Inferior parietal cortex (tissue), 1 donor: ENCODE measurements at regions not wholly inside any gene's neighbourhood (a gene's known extent, or its start where the extent isn't known, plus 50 kb on each side); places are given as distances from the start of the nearest gene placed in this dataset.

ENCODE experiments used
- DNase-seq: peaks from one replicate; pipeline ENCODE4 v3.0.0-alpha.2; 2016; ENCODE audit errors: extremely low spot score

DNA sequence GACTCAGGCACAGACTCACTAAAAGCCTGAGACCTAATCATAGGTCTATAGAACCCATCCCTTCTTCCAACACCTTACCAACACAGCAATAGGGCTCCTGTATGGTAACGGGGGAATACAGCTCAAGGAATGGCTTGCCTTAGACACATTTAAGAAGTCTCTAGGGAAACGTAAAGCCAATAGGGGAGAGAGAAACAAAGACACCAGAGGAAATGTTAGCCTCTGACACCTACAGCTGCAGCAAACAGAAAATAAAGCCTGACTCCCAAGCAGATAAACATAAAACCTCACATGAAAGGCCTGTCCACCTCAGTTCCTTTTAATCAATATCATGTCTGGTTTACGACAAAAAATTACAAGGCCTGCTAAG is 51.1 kb upstream of the NCOA1 start:
- DNase-seq, result no peak

DNA sequence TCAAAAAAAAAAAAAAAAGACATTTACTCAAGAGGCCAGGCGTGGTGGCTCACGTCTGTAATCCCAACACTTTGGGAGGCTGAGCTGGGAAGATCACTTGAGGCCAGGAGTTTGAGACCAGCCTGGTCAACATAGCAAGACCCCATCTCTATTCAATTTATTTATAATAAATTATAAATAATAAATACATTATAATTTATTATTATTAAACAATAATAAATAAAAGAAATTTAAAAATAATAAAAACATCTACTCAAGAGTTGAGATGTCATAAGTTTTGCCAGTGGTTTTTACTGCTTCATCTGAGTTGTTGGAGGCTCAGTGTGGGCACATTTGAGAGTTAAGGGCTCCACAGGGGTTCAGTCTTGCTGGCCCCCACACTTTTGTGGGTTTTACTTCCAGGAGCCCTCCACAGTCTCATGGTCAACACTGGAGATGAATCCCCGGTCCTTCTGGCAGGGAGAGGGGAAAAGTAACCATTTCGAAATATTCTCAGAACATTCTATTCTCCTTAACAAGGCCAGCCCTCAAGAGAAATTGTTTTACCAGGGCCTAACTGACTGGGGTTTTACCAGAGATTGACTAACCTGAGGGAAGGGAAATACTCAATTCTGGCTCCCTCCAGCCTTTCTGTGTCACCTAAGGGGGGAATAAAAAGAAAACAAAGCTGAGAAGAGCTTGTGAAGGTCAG is 51.6 kb upstream of the NCOA1 start:
- no peak for DNase-seq

DNA sequence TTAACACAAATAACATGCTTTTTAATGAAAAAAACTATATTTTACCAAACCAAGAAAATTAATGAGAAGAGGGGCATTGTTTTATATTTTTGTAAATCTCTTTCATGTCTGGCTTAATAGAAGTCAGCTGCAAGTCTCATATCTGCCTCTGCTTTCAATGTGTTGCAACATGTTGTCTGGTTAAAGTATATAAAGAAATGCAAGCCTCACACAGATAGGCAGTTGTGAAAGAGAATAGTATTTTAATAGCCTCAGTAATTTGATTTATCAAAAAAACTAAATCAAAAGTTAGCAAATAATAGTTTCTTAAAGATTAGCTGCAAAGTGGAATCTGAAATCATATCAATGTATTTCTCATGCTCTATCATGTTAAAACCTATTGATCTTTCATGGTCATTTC is 52.9 kb upstream of the NCOA1 start:
- DNase-seq, result no peak

- DNase-seq, result peak; percentile 77
Observed at GRCh38 chr2:24435391-24436316, 55.4 kb upstream of the NCOA1 start.

GRCh38 chr2:24434541-24434940 is 56.5 kb upstream of the NCOA1 start:
- no peak for DNase-seq

- DNase-seq, result no peak
Observed at GRCh38 chr2:24432735-24433134, 58.3 kb upstream of the NCOA1 start.

GRCh38 chr2:24432121-24432520 is 58.9 kb upstream of the NCOA1 start:
- no peak for DNase-seq

DNA sequence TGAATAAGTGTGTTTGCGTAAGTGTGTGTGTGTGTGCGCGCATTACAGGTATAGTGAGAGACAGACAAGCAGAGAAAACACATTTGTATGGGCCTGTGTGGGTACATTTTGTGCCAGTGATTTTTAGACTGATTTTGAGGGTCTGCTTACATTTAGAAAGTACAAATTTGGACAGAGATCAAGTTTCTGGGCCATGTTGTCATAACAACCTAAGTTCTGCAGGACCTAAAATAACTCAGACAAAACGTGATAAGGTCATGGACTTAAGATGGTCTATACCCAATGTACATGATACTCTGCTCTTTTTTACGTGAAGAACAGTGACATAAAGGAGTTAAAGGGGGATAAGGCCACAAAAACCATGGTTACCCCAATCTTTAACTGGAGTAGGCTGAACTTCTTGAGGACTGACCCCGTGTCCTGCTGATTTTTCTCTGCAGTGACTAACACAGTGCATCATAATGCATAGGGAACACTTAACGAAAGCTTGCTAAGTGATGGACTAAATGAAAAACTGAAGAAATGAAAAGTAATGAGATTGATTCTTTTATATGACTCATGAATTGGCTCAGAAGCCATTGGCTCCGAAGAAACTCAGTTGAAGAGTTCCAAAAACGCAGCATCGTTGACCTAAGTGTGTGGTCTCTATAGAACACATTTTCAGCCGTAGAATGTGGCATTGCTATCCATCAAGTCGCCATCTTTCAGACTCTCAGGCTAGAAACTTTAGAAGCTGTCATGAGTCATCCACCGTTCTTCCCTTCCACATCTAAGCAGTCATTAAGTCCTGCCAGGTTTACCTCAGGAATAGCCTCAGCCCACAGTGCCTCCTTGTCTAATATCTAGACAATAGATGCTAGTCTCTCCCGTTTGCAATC is 61.6 kb upstream of the NCOA1 start:
- no peak for DNase-seq

- DNase-seq, result no peak
Observed at GRCh38 chr2:24424387-24424786, 64.1 kb upstream of the ITSN2 start.

- DNase-seq, result no peak
Observed at GRCh38 chr2:24423095-24423494, 62.8 kb upstream of the ITSN2 start.

DNA sequence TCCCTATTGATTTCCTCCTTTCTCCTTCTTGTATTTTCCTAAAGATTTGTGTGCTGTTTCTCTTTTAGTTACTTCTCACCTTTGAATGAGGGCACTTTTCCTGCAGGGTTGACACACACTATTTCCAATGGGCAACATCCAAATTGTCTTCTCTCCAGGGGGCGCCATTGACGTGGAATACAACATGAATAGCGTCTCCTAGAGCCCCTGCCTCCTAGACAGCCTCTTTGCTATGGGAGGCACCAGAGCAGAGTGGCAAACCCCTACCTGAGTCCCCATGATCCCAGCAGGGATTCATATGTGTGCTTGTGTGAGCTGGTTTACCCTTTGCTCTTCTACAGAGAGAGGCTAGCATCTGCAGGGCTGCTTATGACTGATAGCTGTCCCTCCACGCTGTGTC is 61.3 kb upstream of the ITSN2 start:
- peak; percentile 73 for DNase-seq

DNA sequence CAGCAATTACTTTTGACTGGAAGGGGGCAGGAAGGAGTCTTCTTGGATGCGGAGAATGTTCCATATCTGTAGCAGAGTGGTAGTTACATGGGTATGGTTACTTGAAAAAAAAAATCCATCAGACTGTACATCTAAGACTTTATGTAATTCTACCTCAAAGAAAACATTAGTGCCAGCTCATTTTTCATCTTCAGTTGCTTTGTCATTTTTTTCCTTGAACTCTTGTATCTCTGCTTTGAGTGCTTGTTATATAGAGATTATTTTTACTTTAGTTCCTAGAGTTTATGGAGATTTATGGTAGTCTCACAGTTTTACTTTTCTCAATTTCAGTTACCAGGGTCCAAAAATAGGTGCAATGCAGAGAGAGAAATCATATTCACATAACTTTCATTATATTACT is 60.0 kb upstream of the ITSN2 start:
- no peak for DNase-seq

GRCh38 chr2:24418166-24418841 is 58.0 kb upstream of the ITSN2 start:
- no peak for DNase-seq

DNA sequence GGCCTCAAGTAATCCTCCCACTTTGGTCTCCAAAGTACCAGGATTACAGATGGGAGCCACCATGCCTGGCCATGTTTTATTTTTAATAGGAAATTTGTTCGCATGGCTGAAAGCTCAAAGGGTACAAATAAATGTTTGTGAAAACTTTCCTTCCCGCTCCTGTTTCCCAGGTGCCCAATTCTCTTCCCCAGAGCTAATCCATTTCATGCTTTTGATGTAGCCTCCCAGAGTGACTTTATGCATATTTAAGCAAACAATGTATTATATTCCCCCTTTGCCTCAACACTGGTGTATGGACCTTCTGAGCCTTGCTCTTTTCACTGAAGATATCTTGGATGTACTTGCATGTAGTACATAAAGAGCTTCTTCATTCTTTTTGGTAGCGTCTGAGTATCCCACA is 52.5 kb upstream of the ITSN2 start:
- no peak for DNase-seq

DNA sequence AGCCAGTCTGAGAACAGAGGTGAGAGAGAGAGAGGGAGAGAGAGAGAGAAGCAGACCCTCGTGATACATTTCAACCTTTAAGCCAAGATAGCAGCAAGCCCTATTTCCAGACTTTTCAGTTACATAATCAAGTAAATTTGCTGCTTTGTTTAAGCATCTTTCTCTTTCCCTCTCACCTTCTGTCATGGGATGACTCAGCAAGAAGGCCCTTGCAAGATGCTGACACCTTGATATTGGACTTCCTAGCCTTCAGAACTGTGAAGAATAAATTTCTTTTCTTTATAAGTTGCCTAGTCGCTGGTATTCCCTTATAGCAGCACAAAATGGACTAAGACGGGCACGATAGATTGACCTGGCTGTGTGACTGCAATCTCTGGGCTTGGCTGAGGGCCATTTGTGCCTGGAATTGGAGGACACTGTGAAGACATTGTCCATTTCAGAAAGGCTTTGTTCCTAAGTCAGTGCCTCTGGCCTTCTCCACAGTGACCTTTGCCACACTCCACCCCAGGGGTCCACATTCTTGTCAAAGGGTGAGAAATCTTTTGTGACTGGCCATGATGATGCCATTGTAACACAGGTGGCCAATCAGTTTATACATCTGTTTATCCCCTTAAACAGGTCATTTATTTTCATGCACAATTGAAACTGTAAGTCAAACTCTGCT is 51.3 kb upstream of the ITSN2 start:
- DNase-seq, result no peak

GRCh38 chr2:24410976-24411375 is 50.6 kb upstream of the ITSN2 start:
- DNase-seq, result no peak

GRCh38 chr2:24409700-24410556 is 49.6 kb upstream of the ITSN2 start:
- DNase-seq, result peak; percentile 86
